GM19372 (cell line): ENCODE measurements at regions not wholly inside any gene's neighbourhood (a gene's known extent, or its start where the extent isn't known, plus 50 kb on each side); places are given as distances from the start of the nearest gene placed in this dataset.
"Not testable (repeated sequence)": the region's sequence is repeated elsewhere in the genome, so short reads cannot be mapped to it uniquely, and the experiment has no call there.

ENCODE experiments used
- ATAC-seq: cut with Tn5 transposase; IDR thresholded peaks from one replicate; pipeline ENCODE4 v1.9.1; 2021; ENCODE audit warnings: mild to moderate bottlenecking, low read depth, moderate library complexity; ENCODE audit not compliant: unreplicated experiment

DNA sequence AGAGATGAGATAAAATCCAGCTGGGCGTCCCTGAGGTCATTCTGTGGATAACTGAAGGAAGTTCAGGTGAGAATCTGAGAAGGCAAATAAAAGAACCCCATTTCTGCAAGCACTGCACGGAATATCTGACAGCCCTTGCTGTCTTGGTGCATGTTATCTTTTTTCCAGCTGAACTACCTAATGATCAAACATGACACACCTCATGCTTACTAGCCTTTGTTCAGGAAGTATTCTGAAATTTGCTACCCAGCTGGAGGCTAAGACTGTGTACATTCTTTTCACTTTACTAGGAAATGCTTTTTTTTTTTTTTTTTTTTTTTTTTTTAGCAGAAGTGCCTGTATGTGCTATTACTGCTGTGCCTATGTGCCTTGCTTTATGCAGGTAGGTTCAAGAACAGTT is 718.1 kb downstream of the SMARCA1 start:
- ATAC-seq = no peak

DNA sequence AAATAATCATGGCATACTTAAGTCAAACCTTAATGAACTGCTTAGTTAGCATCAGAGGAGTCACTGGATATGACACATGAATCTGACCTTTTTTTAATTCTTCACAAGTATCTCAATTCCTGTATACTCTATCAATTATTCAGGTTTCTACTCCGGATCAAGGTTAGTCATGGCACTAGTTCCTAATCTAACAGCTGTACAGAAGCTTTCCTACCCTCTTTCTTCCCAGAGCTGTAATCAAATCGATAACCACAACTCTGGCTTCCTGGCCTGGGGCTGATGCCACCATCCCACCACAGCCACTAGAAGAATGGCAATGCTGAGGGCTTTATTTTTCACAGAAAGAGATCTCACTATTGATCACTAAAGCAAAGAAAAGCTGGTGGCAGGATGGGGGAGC is 718.5 kb downstream of the SMARCA1 start:
- ATAC-seq = no peak

GRCh38 chrX:128800138-128800537 is 723.2 kb downstream of the SMARCA1 start:
- no peak for ATAC-seq

DNA sequence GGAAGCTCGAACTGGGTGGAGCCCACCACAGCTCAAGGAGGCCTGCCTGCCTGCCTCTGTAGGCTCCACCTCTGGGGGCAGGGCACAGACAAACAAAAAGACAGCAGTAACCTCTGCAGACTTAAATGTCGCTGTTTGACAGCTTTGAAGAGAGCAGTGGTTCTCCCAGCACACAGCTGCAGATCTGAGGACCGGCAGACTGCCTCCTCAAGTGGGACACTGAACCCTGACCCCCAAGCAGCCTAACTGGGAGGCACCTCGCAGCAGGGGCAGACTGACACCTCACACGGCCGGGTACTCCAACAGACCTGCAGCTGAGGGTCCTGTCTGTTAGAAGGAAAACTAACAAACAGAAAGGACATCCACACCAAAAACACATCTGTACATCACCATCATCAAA is 730.9 kb upstream of the ACTRT1 start:
- ATAC-seq = not testable (repeated sequence)

DNA sequence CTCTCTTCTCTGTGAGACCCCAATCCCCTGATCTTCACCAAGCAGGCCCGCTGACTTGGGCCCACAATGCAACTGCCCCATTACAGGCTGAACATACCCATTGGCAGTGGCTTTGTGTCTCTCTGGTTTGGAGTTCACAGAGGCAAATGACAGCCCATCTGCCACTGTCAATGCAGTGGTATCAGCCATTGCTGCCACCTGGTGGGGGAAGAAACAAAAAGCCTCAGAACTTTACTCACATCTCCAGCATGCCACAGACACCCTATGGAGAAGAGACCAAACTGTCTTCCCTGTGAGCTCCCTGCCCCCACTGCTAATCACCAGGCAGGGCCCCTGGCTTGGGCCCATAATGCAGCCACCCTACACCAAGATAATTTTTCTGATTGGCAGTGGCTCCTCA is 729.3 kb upstream of the ACTRT1 start:
- no peak for ATAC-seq

- no peak for ATAC-seq
Measured at GRCh38 chrX:128780934-128781333, 728.7 kb upstream of the ACTRT1 start.

- no peak for ATAC-seq
Measured at GRCh38 chrX:128769495-128769894, 717.3 kb upstream of the ACTRT1 start.

GRCh38 chrX:128759745-128760144 is 707.5 kb upstream of the ACTRT1 start:
- no peak for ATAC-seq

DNA sequence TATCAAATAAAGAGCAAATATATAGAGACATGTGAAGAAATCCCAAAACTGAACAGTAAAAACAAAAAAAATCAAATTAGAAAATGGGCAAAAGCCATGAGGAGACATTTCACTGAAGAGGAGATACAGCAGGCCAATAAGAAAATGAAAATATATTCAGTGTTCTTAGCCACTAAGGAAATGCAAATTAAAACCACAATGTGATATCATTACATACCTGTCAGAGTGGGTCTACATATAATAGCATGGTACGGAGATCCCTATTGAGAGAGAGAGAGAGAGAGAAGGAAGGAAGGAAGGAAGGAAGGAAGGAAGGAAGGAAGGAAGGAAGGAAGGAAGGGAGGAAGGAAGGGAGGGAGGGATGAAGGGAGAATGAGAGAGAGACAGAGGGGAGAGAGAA is 707.0 kb upstream of the ACTRT1 start:
- ATAC-seq = no peak

- no peak for ATAC-seq
Measured at GRCh38 chrX:128754130-128754529, 701.9 kb upstream of the ACTRT1 start.

- ATAC-seq = no peak
Measured at GRCh38 chrX:128739539-128739938, 687.3 kb upstream of the ACTRT1 start.

DNA sequence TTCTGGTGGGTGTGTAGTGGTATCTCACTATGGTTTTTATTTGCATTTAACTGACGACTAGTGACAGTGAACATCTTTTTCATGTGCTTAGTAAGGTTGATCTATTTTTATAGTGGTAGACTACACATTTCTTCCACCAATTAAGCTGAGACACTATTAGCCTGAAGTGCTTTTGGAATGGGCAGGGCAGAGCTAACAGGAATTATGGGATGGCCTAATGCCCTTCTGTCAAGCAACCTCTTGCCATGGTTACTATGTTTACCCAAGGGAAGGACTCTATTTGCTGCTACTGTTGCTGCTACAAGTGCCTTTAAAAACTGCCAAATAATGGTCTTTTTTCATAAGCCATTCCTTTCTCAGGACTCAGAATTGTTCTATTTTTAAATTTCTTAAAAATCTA is 676.7 kb upstream of the ACTRT1 start:
- ATAC-seq = no peak

DNA sequence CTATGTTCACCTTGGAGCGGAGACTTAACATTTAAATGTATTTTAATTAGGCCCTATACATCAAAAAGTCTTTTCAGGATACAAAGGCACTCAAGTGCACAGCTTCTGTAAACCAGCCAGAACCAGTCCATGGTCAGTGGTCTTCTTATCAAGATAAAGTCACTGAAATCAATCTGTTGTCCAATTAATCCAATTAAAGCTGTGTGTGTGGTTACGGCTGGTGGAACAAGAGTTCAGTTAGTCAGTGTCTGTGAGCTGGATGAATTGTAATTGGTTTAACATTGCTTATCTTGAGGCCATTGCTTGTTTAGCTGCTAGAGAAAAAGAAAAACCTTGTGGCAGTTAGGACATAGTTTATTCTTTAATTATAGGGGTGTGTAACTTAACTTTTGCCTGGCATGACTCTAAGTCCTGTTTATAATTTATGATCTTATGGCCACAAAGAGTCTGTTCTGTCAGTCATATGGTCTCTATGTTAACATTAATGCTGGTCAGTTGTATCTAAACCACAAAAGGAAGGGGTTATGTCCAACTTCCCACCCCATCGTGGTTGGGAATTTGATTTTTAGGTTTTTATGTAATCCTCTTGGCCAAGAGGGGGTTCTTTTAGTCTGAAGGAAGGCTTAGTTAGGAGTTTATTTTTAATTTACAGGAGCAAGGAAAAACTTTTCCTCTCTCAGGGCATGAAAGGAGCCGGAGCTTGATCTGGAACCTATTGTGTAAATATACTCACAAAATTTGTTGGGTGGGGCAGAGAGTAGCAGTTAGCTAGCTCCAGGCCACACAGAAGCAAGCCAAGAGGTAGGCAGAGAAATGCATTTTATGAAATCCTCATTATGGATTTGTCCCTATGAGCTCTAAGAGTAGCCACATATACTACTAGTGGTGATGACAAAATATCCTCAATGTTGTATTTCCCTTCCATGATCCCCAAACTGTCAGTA is 665.7 kb upstream of the ACTRT1 start:
- ATAC-seq = no peak

GRCh38 chrX:128714425-128714824 is 662.2 kb upstream of the ACTRT1 start:
- ATAC-seq = no peak

- ATAC-seq = no peak
Measured at GRCh38 chrX:128699716-128700285, 647.6 kb upstream of the ACTRT1 start.

DNA sequence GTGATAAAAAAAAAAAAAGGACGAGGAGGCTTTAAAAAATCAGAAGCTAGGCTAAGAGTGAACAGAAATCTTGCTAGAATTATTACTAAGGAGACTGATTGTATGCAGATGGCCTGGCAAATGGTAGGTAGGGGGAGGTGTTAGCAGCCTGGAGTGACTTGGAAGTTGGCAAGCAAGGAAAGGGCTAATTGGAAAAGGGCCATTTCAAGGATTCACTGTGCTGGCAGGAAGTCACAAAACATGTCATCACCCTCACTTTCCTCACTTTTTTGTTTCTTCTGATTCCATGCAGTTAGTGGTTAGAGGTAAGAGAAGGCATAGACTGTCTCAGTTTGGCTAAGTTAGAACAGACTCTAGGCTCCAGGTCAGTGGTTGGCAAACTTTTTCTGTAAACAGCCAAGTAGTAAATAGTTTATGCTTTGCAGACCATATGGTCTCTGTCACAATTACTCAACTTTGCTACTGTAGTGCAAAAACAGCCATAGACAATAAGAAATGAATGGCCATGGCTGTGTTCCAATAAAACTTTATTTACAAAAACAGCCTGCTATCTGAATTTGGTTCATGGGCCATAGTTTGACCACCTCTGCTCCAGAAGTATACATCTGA is 646.5 kb upstream of the ACTRT1 start:
- ATAC-seq = no peak

- no peak for ATAC-seq
Measured at GRCh38 chrX:128691872-128692271, 639.7 kb upstream of the ACTRT1 start.

GRCh38 chrX:128685387-128685786 is 633.2 kb upstream of the ACTRT1 start:
- ATAC-seq = no peak

DNA sequence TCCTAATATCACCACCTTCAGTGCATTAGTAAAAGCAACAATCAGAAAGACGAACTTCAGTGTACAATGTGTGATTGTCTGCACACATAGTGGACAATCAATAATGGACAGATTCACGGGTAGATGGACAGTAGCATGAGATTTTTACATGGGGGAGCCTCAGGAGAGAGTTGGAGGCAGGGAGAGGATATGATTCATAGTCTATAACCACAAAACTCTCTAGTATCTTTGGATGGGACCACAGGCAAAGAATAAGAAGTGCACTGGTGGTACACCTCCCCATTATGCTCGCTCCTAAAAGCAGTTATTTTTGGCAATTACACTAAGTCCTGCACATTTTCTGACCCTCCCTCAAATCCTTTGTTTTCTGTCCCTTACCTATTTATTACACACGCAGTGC is 624.4 kb upstream of the ACTRT1 start:
- no peak for ATAC-seq

DNA sequence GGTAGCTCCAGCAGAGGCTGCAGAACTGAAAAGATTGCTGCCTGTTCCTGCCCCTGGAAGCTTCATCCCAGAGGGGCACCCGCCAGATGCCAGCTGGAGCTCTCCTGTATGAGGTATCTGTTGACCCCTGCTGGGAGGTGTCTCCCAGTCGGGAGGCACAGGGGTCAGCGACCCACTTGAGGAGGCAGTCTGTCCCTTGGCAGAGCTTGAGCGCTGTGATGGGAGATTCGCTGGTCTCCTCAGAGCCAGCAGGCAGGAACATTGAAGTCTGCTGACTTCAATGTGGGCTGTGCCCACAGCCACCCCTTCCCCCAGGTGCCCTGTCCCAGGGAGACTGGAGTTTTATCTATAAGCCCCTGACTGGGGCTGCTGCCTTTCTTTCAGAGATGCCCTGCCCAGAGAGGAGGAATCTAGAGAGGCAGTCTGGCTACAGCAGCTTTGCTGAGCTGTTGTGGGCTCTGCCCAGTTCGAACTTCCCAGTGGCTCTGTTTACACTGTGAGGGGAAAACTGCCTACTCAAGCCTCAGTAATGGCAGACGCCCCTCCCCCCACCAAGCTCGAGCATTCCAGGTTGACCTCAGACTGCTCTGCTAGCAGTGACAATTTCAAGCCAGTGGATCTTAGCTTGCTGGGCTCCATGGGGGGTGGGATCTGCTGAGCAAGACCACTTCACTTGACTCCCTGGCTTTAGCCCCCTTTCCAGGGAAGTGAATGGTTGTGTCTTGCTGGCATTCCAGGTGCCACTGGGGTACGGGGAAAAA is 622.3 kb upstream of the ACTRT1 start:
- not testable (repeated sequence) for ATAC-seq

DNA sequence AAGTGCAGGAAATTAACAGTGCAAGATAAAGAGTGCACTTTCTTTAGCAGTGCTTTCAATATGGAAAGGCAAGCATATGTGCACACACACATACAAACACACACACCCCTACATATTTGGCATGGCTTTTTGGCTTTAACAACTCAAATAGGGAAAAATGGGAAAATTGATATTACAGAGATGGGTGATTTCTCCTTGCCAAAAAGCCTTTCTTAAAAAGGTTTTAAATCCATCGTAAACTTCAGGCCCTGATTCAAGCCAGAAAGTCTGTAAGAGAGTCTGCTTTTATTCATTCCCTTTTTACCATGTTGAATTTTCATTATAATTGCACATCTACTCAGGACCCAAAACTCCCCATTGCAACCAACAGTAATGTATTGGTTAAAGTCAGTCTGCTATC is 612.0 kb upstream of the ACTRT1 start:
- ATAC-seq = no peak
